H1 (cell line): ENCODE measurements at regions not wholly inside any gene's neighbourhood (a gene's known extent, or its start where the extent isn't known, plus 50 kb on each side); places are given as distances from the start of the nearest gene placed in this dataset.

Source experiments
- CTCF ChIA-PET: fragments of 300-600 bp; sonication (Branson Sonifier 250); formaldehyde crosslinking; loops from one replicate; lab custom pipeline; 2021; ENCODE audit not compliant: partially characterized antibody; lab: Charles Lee
- POLR2A ChIA-PET: fragments of 300-600 bp; sonication (Branson Sonifier 250); formaldehyde crosslinking; loops from one replicate; lab custom pipeline; 2021; ENCODE audit warnings: inconsistent platforms; ENCODE audit not compliant: partially characterized antibody; lab: Charles Lee
- DNase-seq, 2 experiments: peaks; one replicate each; pipeline versions ENCODE4 v3.0.0 to v3.0.0-alpha.2; 2010 to 2022; ENCODE audit warnings: low spot score in 2 of 2, low read depth in 1 of 2, mixed read lengths in 1 of 2
- FAIRE-seq: peaks from 2 replicates; lab custom pipeline; 2011; peaks lifted over from hg19 to GRCh38; lab: Jason Lieb, UNC
- H2AFZ ChIP-seq: 2 replicates; pipeline ENCODE4 v1.8.1; 2012; ENCODE audit warnings: low read length, inconsistent platforms
- H2AK5ac ChIP-seq: 2 replicates; pipeline ENCODE4 v1.6.1; 2013; ENCODE audit warnings: low read depth, low read length
- H2BK120ac ChIP-seq: replicated peaks from 2 replicates; pipeline ENCODE3; 2013; ENCODE audit warnings: low read depth, low read length, inconsistent platforms
- H2BK12ac ChIP-seq: 2 replicates; pipeline ENCODE4 v1.6.1; 2013; ENCODE audit warnings: low read depth, low read length
- H2BK15ac ChIP-seq: 2 replicates; pipeline ENCODE4 v1.6.1; 2013; ENCODE audit warnings: low read length
- H2BK20ac ChIP-seq: 2 replicates; pipeline ENCODE4 v1.6.1; 2013; ENCODE audit warnings: low read length
- H2BK5ac ChIP-seq: 2 replicates; pipeline ENCODE4 v1.6.1; 2013; ENCODE audit warnings: low read depth, low read length
- H3K14ac ChIP-seq: 2 replicates; pipeline ENCODE4 v1.6.1; 2013; ENCODE audit warnings: inconsistent platforms; ENCODE audit not compliant: insufficient read length
- H3K18ac ChIP-seq: 2 replicates; pipeline ENCODE4 v1.6.1; 2013; ENCODE audit warnings: low read length; ENCODE audit errors: extremely low read depth
- H3K23ac ChIP-seq: 2 replicates; pipeline ENCODE4 v1.6.1; 2013; ENCODE audit warnings: inconsistent platforms; ENCODE audit not compliant: insufficient read length
- H3K23me2 ChIP-seq: 2 replicates; pipeline ENCODE4 v1.6.1; 2013; ENCODE audit warnings: low read depth, low read length
- H3K27ac ChIP-seq: 2 replicates; pipeline ENCODE4 v1.6.1; 2011; ENCODE audit warnings: low read depth, low read length, inconsistent platforms
- H3K27me3 ChIP-seq, 4 experiments: replicated peaks in 1 of 4; 1 replicate in 1 of 4; 2 replicates in 3 of 4; pipeline versions ENCODE4 v1.6.1 to v1.8.1; 2011 to 2013; ENCODE audit warnings: low read length in 3 of 4, mild to moderate bottlenecking in 3 of 4, inconsistent platforms in 2 of 4, mixed read lengths in 2 of 4, moderate library complexity in 1 of 4; ENCODE audit not compliant: control insufficient read depth in 3 of 4, insufficient read depth in 3 of 4; ENCODE audit errors: extremely low read depth in 1 of 4
- H3K36me3 ChIP-seq, 4 experiments: 2 replicates each; pipeline versions ENCODE4 v1.6.1 to v1.8.1; 2011 to 2013; ENCODE audit warnings: mild to moderate bottlenecking in 4 of 4, low read length in 3 of 4, moderate library complexity in 2 of 4, control low read depth in 1 of 4, inconsistent platforms in 1 of 4; ENCODE audit not compliant: insufficient read depth in 4 of 4, control insufficient read depth in 2 of 4
- H3K4ac ChIP-seq: replicated peaks from 2 replicates; pipeline ENCODE3; 2013; ENCODE audit warnings: low read length, low read depth, mixed read lengths, inconsistent platforms; ENCODE audit not compliant: insufficient read length
- H3K4me1 ChIP-seq, 4 experiments: replicated peaks in 1 of 4; 1 replicate in 1 of 4; 2 replicates in 3 of 4; pipeline versions ENCODE4 v1.6.1 to v1.8.1; 2011 to 2013; ENCODE audit warnings: low read length in 3 of 4, inconsistent platforms in 2 of 4, mixed read lengths in 1 of 4; ENCODE audit not compliant: insufficient read depth in 4 of 4, control insufficient read depth in 3 of 4
- H3K4me2 ChIP-seq, 2 experiments: 2 replicates each; pipeline versions ENCODE4 v1.6.1 to v1.8.1; 2011 to 2013; ENCODE audit warnings: low read depth in 2 of 2, low read length in 2 of 2, control low read depth in 1 of 2, inconsistent platforms in 1 of 2, mild to moderate bottlenecking in 1 of 2; ENCODE audit not compliant: insufficient read depth in 1 of 2
- H3K4me3 ChIP-seq, 4 experiments: fragments of 200-600, 300-600 bp in 1 of 4; sonication (generic), shearing (Covaris generic), sonication (Bioruptor Twin) in 1 of 4; 2 replicates each; pipeline versions ENCODE4 v1.5.1 to v1.8.1; 2011 to 2016; ENCODE audit warnings: low read length in 4 of 4, low read depth in 3 of 4, control low read depth in 2 of 4, inconsistent platforms in 2 of 4, mild to moderate bottlenecking in 2 of 4, mixed read lengths in 1 of 4, moderate library complexity in 1 of 4; ENCODE audit not compliant: insufficient read depth in 2 of 4; ENCODE audit errors: extremely low read depth in 1 of 4
- H3K56ac ChIP-seq: replicated peaks from 2 replicates; pipeline ENCODE3; 2013; ENCODE audit warnings: low read depth, mild to moderate bottlenecking, mixed read lengths, low read length, inconsistent platforms; ENCODE audit not compliant: insufficient read length
- H3K79me1 ChIP-seq: 2 replicates; pipeline ENCODE4 v1.6.1; 2013; ENCODE audit warnings: low read depth, low read length, control low read depth
- H3K79me2 ChIP-seq, 2 experiments: 2 replicates each; pipeline versions ENCODE4 v1.6.1 to v1.8.1; 2012 to 2013; ENCODE audit warnings: low read length in 2 of 2, mild to moderate bottlenecking in 2 of 2, inconsistent platforms in 1 of 2; ENCODE audit not compliant: insufficient read depth in 2 of 2, control insufficient read depth in 1 of 2
- H3K9ac ChIP-seq, 4 experiments: replicated peaks in 1 of 4; 1 replicate in 1 of 4; 2 replicates in 3 of 4; pipeline versions ENCODE4 v1.6.1 to v1.8.1; 2011 to 2013; ENCODE audit warnings: low read depth in 3 of 4, low read length in 3 of 4, control low read depth in 2 of 4, mild to moderate bottlenecking in 2 of 4, moderate library complexity in 2 of 4, inconsistent platforms in 1 of 4; ENCODE audit errors: extremely low read depth in 1 of 4
- H3K9me3 ChIP-seq, 2 experiments: 2 replicates each; pipeline versions ENCODE4 v1.6.1 to v1.8.1; 2012 to 2013; ENCODE audit warnings: mild to moderate bottlenecking in 2 of 2, moderate library complexity in 2 of 2, control low read depth in 1 of 2, inconsistent platforms in 1 of 2, low read depth in 1 of 2, low read length in 1 of 2, mixed read lengths in 1 of 2; ENCODE audit not compliant: insufficient read depth in 2 of 2
- H4K20me1 ChIP-seq, 2 experiments: replicated peaks in 1 of 2; 2 replicates each; pipeline versions ENCODE3 to v1.8.1; 2011 to 2013; ENCODE audit warnings: inconsistent platforms in 2 of 2, low read length in 2 of 2, mild to moderate bottlenecking in 1 of 2; ENCODE audit not compliant: insufficient read depth in 2 of 2, control insufficient read depth in 1 of 2
- H4K5ac ChIP-seq: 2 replicates; pipeline ENCODE4 v1.6.1; 2013; ENCODE audit warnings: low read length, low read depth, mixed read lengths, inconsistent platforms; ENCODE audit not compliant: insufficient read length
- H4K8ac ChIP-seq: 2 replicates; pipeline ENCODE4 v1.8.0; 2013; ENCODE audit warnings: mild to moderate bottlenecking, moderate library complexity, low read length, inconsistent platforms; ENCODE audit not compliant: insufficient read depth; ENCODE audit errors: extremely low read depth
- H4K91ac ChIP-seq: replicated peaks from 2 replicates; pipeline ENCODE3; 2013; ENCODE audit warnings: low read length, mixed read lengths, inconsistent platforms; ENCODE audit not compliant: insufficient read length
- CBX5 ChIP-seq: fragments of 300-800, 300-1000 bp; sonication (generic); IDR thresholded peaks from 2 replicates; pipeline ENCODE4 v1.7.1; 2016; ENCODE audit warnings: antibody characterized with exemption, low read length, low read depth
- PHF8 ChIP-seq: fragments of 200-600 bp; sonication (generic); conservative IDR thresholded peaks from 2 replicates; pipeline ENCODE4 v1.7.1; 2012; ENCODE audit warnings: low read depth, mild to moderate bottlenecking, inconsistent platforms, low read length, moderate library complexity
- POLR2AphosphoS5 ChIP-seq: IDR thresholded peaks from 2 replicates; pipeline ENCODE4 v1.6.1; 2011; ENCODE audit warnings: low read depth, low read length
- TEAD4 ChIP-seq: IDR thresholded peaks from 2 replicates; pipeline ENCODE4 v1.6.1; 2012; ENCODE audit warnings: low read depth, low read length, inconsistent platforms, mixed read lengths
- WGBS, 2 experiments: shearing (Covaris generic) in 1 of 2; methylation state at CpG; one replicate each; pipeline versions ENCODE4 v1.1.6 to v1.1.7; 2013 to 2015; ENCODE audit warnings: low lambda C conversion rate in 2 of 2, mixed read lengths in 2 of 2, inconsistent platforms in 1 of 2, low coverage in 1 of 2, missing lambda C conversion rate in 1 of 2; ENCODE audit not compliant: insufficient replicate concordance in 2 of 2, insufficient coverage in 1 of 2, insufficient read length in 1 of 2; ENCODE audit errors: extremely low coverage in 1 of 2, missing lambda C conversion rate in 1 of 2; 5-methylcytosine and 5-hydroxymethylcytosine counted together

DNA sequence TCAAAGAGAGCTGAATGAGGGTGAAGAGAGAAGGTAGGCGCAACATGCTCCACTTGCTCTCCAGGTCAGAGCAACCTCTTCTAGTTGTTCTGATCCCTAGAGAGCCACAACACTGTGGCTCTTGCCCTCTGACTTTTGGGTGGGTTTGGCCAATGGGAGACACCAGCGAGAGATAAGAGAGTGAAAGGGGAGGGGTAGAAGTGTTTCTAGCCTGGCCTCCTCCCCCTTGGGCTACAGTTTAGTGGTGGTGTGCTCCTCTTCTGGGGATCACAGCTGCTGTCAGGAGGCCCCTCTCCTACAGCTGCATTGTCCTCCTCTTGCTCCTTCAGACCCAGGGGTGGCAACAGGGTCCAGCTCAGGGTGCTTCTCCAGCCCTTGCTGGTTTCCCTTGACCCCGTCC lies 454.8 kb downstream of the FUT8 start:
- 83% methylated on average over 3 of the region's 3 CpGs; no CpG with 5 or more reads in 1 of the 2 experiments for WGBS, 2 experiments
- H3K56ac ChIP-seq = no peak overlapping the region
- CTCF ChIA-PET = interaction anchor here (0.6 to 1.3 kb wide), 3 partner anchors 11 to 93 kb away, joined by 4 to 6 read pairs (median 4); no protein-coding TSS in a partner anchor

More for the DNA sequence above, 454.8 kb downstream of the FUT8 start:
- POLR2A ChIA-PET = no interaction called here
- Histone ChIP-seq H2BK20ac (no peak overlapping the region), H4K20me1 (no peaks in the 10 kb centered on the region), H2BK15ac (no peak overlapping the region), H3K4me1 (no peaks in the 10 kb centered on the region), H3K4me3 (no peak overlapping the region), H3K9me3 (no peaks in the 10 kb centered on the region), H2BK5ac (no peak overlapping the region), H3K27me3 (no peaks in the 10 kb centered on the region), H4K5ac (no peak overlapping the region), H3K4me2 (no peak overlapping the region), H2BK120ac (no peak overlapping the region), H3K18ac (no peak overlapping the region), H2AK5ac (no peak overlapping the region), H3K79me2 (no peaks in the 10 kb centered on the region), H3K36me3 (no peaks in the 10 kb centered on the region), H4K91ac (no peak overlapping the region), H3K4ac (no peak overlapping the region), H3K79me1 (no peaks in the 10 kb centered on the region), H2BK12ac (no peak overlapping the region), H3K23me2 (no peaks in the 10 kb centered on the region), H3K14ac (no peak overlapping the region), H2AFZ (no peak overlapping the region), H3K9ac (no peak overlapping the region), H3K23ac (no peak overlapping the region), H3K27ac (no peak overlapping the region), H4K8ac (no peak overlapping the region)
- FAIRE-seq = no peak
- DNase-seq = no peak
- TF ChIP-seq CBX5 (no peak), TEAD4 (no peak), POLR2AphosphoS5 (no peak), PHF8 (no peak)
